Stomach (tissue), 4 donors: ENCODE measurements at regions not wholly inside any gene's neighbourhood (a gene's known extent, or its start where the extent isn't known, plus 50 kb on each side); places are given as distances from the start of the nearest gene placed in this dataset.

Source experiments
- CTCF ChIP-seq, 7 experiments: fragments of 450-650 bp in 4 of 7; fragments of 200-600 bp in 3 of 7; sonication (generic) in 3 of 7; IDR thresholded peaks; one replicate each; pipeline ENCODE4 v1.5.1; 2016 to 2019; ENCODE audit warnings: antibody characterized with exemption in 7 of 7, control low read depth in 2 of 7, mild to moderate bottlenecking in 1 of 7
- EP300 ChIP-seq: sonication (generic); formaldehyde crosslinking; IDR thresholded peaks from one replicate; pipeline ENCODE4 v1.6.1; 2017; ENCODE audit warnings: antibody characterized with exemption
- POLR2A ChIP-seq, 4 donors: fragments of 450-650 bp; IDR thresholded peaks; one replicate each; pipeline ENCODE4 v1.6.1; 2016; ENCODE audit warnings: antibody characterized with exemption in 4 of 4, control low read depth in 2 of 4, mild to moderate bottlenecking in 1 of 4, moderate library complexity in 1 of 4

DNA sequence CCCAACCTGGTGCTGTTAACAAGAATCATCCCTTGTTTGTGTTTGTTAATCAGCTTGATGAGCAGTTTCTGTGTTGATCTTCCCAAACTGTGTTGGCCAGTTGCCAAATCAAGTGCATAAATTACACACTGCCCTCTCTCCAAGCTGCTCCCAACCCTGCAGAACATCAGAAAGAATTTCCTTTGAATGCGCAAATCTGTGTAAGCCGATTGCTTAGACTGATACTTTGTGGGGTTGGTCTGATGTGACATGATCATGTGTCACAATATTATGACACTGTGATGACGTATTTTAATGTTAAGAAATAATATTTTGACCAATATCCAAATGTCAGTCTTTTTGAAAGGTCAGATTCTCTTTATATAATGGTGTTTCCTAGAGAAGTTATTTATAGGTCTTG is 766.4 kb upstream of the WWC1 start:
- TF ChIP-seq CTCF (IDR thresholded peaks at IDR 0.05): no peak
- TF ChIP-seq EP300: no peak
- TF ChIP-seq POLR2A (IDR thresholded peaks at IDR 0.05): no peak
